ENCODE measurements at regions not wholly inside any gene's neighbourhood (a gene's known extent, or its start where the extent isn't known, plus 50 kb on each side); places are given as distances from the start of the nearest gene placed in this dataset.

GRCh38 chr14:39860596-39861228 lies 428.5 kb upstream of the FBXO33 start:
- no peak for TF ChIP-seq CTCF (IDR thresholded peaks at IDR 0.05)
- no peak for TF ChIP-seq ZFX (IDR thresholded peaks at IDR 0.05; ENCODE audit: borderline replicate concordance)

All from 22Rv1 (cell line).